Tibial nerve (tissue), 4 donors: ENCODE measurements at regions not wholly inside any gene's neighbourhood (a gene's known extent, or its start where the extent isn't known, plus 50 kb on each side); places are given as distances from the start of the nearest gene placed in this dataset.

Source experiments
- DNase-seq, 2 donors: peaks; one replicate each; pipeline ENCODE4 v3.0.0-alpha.2; 2019; ENCODE audit warnings: low spot score in 2 of 2
- H3K27ac ChIP-seq, 4 donors: fragments of 200-600 bp; sonication (generic) in 3 of 4; one replicate each; pipeline ENCODE4 v1.5.1; 2017 to 2019; ENCODE audit warnings: mild to moderate bottlenecking in 1 of 4
- H3K27me3 ChIP-seq, 2 donors: fragments of 200-600 bp; sonication (generic) in 1 of 2; one replicate each; pipeline versions ENCODE4 v1.5.1 to v1.6.0; 2017 to 2019
- H3K36me3 ChIP-seq, 3 donors: fragments of 200-600 bp; sonication (generic); one replicate each; pipeline ENCODE4 v1.5.1; 2018 to 2019
- H3K4me1 ChIP-seq, 4 donors: fragments of 200-600 bp; sonication (generic) in 3 of 4; one replicate each; pipeline ENCODE4 v1.5.1; 2017 to 2019
- H3K4me3 ChIP-seq, 4 donors: fragments of 200-600 bp; sonication (generic) in 3 of 4; one replicate each; pipeline ENCODE4 v1.5.1; 2017 to 2019; ENCODE audit warnings: mild to moderate bottlenecking in 1 of 4, moderate library complexity in 1 of 4
- H3K9me3 ChIP-seq, 4 donors: fragments of 200-600 bp; sonication (generic) in 3 of 4; one replicate each; pipeline ENCODE4 v1.5.1; 2017 to 2019
- CTCF ChIP-seq, 5 experiments: fragments of 200-600 bp in 3 of 5; fragments of 450-650 bp in 2 of 5; sonication (generic) in 3 of 5; IDR thresholded peaks; one replicate each; pipeline ENCODE4 v1.5.1; 2016 to 2019; ENCODE audit warnings: antibody characterized with exemption in 5 of 5, mild to moderate bottlenecking in 3 of 5, moderate library complexity in 2 of 5
- EP300 ChIP-seq, 2 donors: sonication (generic); formaldehyde crosslinking; IDR thresholded peaks; one replicate each; pipeline ENCODE4 v1.6.1; 2017; ENCODE audit warnings: antibody characterized with exemption in 2 of 2, mild to moderate bottlenecking in 1 of 2
- POLR2A ChIP-seq, 2 donors: fragments of 450-650 bp; IDR thresholded peaks; one replicate each; pipeline ENCODE4 v1.6.1; 2017; ENCODE audit warnings: antibody characterized with exemption in 2 of 2, mild to moderate bottlenecking in 2 of 2, moderate library complexity in 2 of 2
- WGBS, 2 donors: methylation state at CpG; one replicate each; pipeline ENCODE4 v1.1.5; 2018; 5-methylcytosine and 5-hydroxymethylcytosine counted together

GRCh38 chr5:99617335-99617734 lies 688.5 kb upstream of the CHD1 start:
- no peak for TF ChIP-seq EP300 (IDR thresholded peaks at IDR 0.05)
- no peak for TF ChIP-seq CTCF (IDR thresholded peaks at IDR 0.05)
- no peak for TF ChIP-seq POLR2A (IDR thresholded peaks at IDR 0.05)
- Histone ChIP-seq H3K27me3 (no peaks in the 10 kb centered on the region), H3K4me3 (no peak overlapping the region), H3K27ac (no peak overlapping the region), H3K4me1 (no peaks in the 10 kb centered on the region), H3K36me3 (no peaks in the 10 kb centered on the region), H3K9me3 (no peaks in the 10 kb centered on the region)
- DNase-seq, result no peak
- WGBS, 2 donors, result 91% methylated on average over 8 of the region's 8 CpGs

- 66 to 74% methylated on average over 1 of the region's 1 CpG for WGBS, 2 donors
- no peak overlapping the region for H3K27ac ChIP-seq
- no peaks in the 10 kb centered on the region for H3K4me1 ChIP-seq
- no peaks in the 10 kb centered on the region for H3K9me3 ChIP-seq
- TF ChIP-seq EP300 (IDR thresholded peaks at IDR 0.05) (no peak), POLR2A (IDR thresholded peaks at IDR 0.05) (no peak), CTCF (IDR thresholded peaks at IDR 0.05) (no peak)
- H3K4me3 ChIP-seq, result no peak overlapping the region
- no peaks in the 10 kb centered on the region for H3K27me3 ChIP-seq
- no peaks in the 10 kb centered on the region for H3K36me3 ChIP-seq
- no peak for DNase-seq
Measured at GRCh38 chr5:99614888-99615287, 686.1 kb upstream of the CHD1 start.

GRCh38 chr5:99607124-99607523 lies 678.3 kb upstream of the CHD1 start:
- no peak for TF ChIP-seq CTCF (IDR thresholded peaks at IDR 0.05)
- no peak for TF ChIP-seq EP300 (IDR thresholded peaks at IDR 0.05)
- TF ChIP-seq POLR2A (IDR thresholded peaks at IDR 0.05), result no peak
- H3K4me1 ChIP-seq, result no peaks in the 10 kb centered on the region
- DNase-seq, result no peak
- no peak overlapping the region for H3K27ac ChIP-seq
- H3K9me3 ChIP-seq, result no peaks in the 10 kb centered on the region
- H3K4me3 ChIP-seq, result no peak overlapping the region
- H3K36me3 ChIP-seq, result no peaks in the 10 kb centered on the region
- H3K27me3 ChIP-seq, result no peaks in the 10 kb centered on the region

- Histone ChIP-seq H3K27me3 (no peaks in the 10 kb centered on the region), H3K4me1 (no peaks in the 10 kb centered on the region), H3K27ac (no peak overlapping the region), H3K4me3 (no peak overlapping the region), H3K36me3 (no peaks in the 10 kb centered on the region), H3K9me3 (no peaks in the 10 kb centered on the region)
- TF ChIP-seq POLR2A (IDR thresholded peaks at IDR 0.05) (no peak), EP300 (IDR thresholded peaks at IDR 0.05) (no peak), CTCF (IDR thresholded peaks at IDR 0.05) (no peak)
- 76 to 83% methylated on average over 3 of the region's 3 CpGs for WGBS, 2 donors
- no peak for DNase-seq
Measured at GRCh38 chr5:99605904-99606303, 677.1 kb upstream of the CHD1 start.

GRCh38 chr5:99600952-99601351 lies 672.1 kb upstream of the CHD1 start:
- no peaks in the 10 kb centered on the region for H3K36me3 ChIP-seq
- WGBS, 2 donors, result 53 to 57% methylated on average over 1 of the region's 1 CpG
- no peak for DNase-seq
- TF ChIP-seq POLR2A (IDR thresholded peaks at IDR 0.05) (no peak), EP300 (IDR thresholded peaks at IDR 0.05) (no peak), CTCF (IDR thresholded peaks at IDR 0.05) (no peak)
- no peaks in the 10 kb centered on the region for H3K27me3 ChIP-seq
- no peak overlapping the region for H3K27ac ChIP-seq
- no peak overlapping the region for H3K4me3 ChIP-seq
- H3K9me3 ChIP-seq, result no peaks in the 10 kb centered on the region
- no peaks in the 10 kb centered on the region for H3K4me1 ChIP-seq
